ENCODE measurements at regions not wholly inside any gene's neighbourhood (a gene's known extent, or its start where the extent isn't known, plus 50 kb on each side); places are given as distances from the start of the nearest gene placed in this dataset.

DNA sequence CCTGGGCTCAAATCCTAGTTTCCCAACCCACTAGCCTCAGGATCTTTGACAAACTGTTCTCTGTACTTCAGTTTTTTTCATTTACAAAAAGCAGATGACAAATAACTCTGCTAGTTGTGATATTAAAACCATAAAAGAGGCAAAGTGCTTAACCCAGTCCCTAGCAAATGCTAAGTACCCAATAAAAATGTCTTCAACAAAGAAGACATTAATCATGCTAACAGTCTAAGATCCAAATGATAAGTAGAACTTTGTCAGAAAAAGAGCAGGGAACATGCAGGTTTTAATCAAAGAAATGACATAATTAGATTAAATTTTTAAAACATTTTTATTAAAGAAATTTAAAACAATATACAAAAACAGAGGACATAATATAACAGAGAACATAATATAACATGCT lies 203.0 kb upstream of the ADRA1B start:
- DNase-seq (ENCODE audit: low read depth) = no peak
- no peak overlapping the region for H3K4me3 ChIP-seq (ENCODE audit: low read depth, low read length)
- TF ChIP-seq, protein P1, sequence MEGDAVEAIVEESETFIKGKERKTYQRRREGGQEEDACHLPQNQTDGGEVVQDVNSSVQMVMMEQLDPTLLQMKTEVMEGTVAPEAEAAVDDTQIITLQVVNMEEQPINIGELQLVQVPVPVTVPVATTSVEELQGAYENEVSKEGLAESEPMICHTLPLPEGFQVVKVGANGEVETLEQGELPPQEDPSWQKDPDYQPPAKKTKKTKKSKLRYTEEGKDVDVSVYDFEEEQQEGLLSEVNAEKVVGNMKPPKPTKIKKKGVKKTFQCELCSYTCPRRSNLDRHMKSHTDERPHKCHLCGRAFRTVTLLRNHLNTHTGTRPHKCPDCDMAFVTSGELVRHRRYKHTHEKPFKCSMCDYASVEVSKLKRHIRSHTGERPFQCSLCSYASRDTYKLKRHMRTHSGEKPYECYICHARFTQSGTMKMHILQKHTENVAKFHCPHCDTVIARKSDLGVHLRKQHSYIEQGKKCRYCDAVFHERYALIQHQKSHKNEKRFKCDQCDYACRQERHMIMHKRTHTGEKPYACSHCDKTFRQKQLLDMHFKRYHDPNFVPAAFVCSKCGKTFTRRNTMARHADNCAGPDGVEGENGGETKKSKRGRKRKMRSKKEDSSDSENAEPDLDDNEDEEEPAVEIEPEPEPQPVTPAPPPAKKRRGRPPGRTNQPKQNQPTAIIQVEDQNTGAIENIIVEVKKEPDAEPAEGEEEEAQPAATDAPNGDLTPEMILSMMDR (IDR thresholded peaks at IDR 0.05; ENCODE audit: insufficient read depth, low read depth, low read length, missing control alignments) = no peak

DNA sequence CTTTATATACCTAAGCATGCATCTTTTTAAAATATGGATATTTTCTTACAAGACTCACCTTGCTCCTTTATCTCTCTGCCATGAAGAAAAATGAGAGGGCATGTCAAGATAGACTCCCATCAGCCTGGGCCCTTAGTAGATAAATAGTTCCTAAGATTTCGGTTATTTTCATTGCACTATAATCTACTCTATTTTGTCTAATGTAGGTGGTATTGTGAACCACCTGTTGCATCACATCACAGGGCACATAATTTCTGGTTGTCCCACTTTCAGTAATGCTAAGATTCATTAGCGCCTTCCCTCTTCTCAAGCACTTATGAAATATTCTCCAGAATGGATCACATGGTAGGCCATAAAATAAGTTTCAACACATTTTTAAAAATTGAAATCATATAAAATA lies 202.5 kb upstream of the ADRA1B start:
- DNase-seq (ENCODE audit: low read depth) = no peak
- TF ChIP-seq, protein P1 (IDR thresholded peaks at IDR 0.05; ENCODE audit: insufficient read depth, low read depth, low read length, missing control alignments) = no peak

DNA sequence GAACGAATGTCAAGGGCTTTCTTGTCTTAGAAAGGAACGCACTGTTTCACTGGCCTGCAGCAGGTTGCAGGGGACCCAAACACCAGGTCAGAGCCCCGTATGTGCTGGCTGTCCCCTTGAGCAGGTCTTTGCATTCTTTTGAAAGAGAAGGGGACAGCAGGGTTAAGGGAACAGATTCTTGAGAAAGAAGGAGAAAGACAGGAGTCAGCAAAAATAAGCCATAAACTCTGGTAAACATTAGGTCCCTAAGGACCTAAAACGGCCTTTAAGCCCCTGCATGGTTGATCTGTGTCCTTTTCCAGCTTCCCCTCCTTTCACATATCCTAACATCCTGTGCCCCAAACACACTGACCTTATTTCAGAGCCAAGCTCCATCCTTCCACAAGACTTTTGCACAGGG lies 190.8 kb upstream of the ADRA1B start:
- no peak overlapping the region for H3K4me3 ChIP-seq (ENCODE audit: low read depth, low read length)
- TF ChIP-seq, protein P1 (IDR thresholded peaks at IDR 0.05; ENCODE audit: insufficient read depth, low read depth, low read length, missing control alignments) = no peak
- no peak for DNase-seq (ENCODE audit: low read depth)

More for the DNA sequence above, 202.5 kb upstream of the ADRA1B start:
- H3K4me3 ChIP-seq (ENCODE audit: low read depth, low read length) = no peak overlapping the region

DNA sequence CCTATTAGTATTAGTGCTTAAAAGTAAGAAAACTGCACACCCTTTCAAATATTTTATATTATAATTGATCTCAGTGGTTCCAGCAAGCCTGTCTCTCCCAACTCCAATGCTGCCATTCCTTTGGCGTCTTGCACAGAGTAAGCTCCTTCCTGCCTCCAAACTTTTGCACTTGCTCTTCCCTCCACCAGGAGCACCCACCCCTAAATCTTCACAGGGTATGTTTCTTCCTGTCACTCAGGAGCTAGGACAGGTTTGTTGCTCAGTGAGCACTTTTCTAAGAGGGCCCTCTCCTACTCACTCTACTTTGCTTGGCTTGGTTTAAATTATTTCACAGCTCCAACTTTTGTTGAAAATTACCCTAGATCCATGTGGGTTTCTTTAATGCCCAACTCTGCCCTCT lies 189.1 kb upstream of the ADRA1B start:
- no peak for DNase-seq (ENCODE audit: low read depth)
- TF ChIP-seq, protein P1 (IDR thresholded peaks at IDR 0.05; ENCODE audit: insufficient read depth, low read depth, low read length, missing control alignments) = no peak
- H3K4me3 ChIP-seq (ENCODE audit: low read depth, low read length) = no peak overlapping the region

DNA sequence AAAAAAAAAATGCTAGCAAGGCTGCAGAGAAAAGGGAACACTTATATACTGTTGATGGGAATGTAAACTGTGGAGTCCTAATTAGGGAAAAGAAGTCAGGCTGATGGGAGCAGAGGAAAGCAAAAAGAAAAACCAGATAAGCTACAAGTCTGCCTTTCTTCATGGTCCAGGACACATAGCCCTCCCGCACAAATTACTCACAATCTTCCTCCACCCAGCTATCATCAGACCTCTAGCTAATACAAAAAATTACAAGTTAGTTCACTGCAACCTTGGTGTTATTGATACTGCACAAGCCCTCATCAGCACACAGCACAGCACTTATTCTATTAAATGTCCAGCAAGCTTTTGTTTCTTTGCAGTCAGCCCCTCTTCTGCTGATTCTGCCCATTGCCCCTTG lies 186.0 kb upstream of the ADRA1B start:
- no peak for DNase-seq (ENCODE audit: low read depth)
- TF ChIP-seq, protein P1 (IDR thresholded peaks at IDR 0.05; ENCODE audit: insufficient read depth, low read depth, low read length, missing control alignments) = no peak
- H3K4me3 ChIP-seq (ENCODE audit: low read depth, low read length) = no peak overlapping the region

DNA sequence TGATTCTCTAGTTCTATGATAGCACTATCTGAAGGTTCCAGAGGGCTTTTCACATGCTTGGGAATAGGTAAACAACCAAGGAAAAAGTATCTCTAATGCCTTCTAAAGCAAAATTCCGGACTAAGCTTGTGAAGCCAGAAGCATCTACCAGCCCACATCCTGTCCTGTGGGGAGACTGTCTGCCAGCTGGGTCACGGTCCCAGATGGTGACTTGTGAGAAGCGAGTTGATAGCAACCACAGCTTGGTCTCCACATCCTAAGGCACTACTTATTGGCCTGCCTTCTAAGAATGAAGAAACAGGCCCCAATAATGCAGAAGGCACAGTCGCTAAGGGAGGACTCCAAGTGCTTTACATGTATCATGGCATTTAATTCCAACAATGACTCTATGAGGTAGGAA lies 184.1 kb upstream of the ADRA1B start:
- peak; percentile 27 for DNase-seq (ENCODE audit: low read depth)
- no peak overlapping the region for H3K4me3 ChIP-seq (ENCODE audit: low read depth, low read length)
- TF ChIP-seq, protein P1 (IDR thresholded peaks at IDR 0.05; ENCODE audit: insufficient read depth, low read depth, low read length, missing control alignments) = no peak

DNA sequence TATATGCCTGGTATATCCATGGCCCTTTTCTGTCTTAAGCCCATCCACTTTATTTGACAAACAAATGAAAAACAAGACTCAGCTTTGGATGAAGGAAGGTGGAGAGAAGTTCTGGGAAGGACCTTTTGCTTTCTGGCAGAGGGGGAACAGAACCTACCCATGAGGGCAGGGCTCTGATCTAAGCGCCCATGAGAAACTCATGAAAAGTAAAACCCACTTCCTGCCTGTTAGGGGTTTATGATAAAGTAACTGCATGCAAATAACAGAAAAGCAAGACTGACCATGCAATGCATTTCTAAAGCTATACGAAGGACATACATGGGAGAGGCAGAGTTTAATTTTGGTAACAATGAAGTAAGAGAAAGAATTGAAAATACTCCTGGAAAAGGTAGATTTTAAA lies 181.9 kb upstream of the ADRA1B start:
- no peak overlapping the region for H3K4me3 ChIP-seq (ENCODE audit: low read depth, low read length)
- DNase-seq (ENCODE audit: low read depth) = no peak
- TF ChIP-seq, protein P1 (IDR thresholded peaks at IDR 0.05; ENCODE audit: insufficient read depth, low read depth, low read length, missing control alignments) = no peak

Data from GM12865 (cell line).